Dendritic cell treated with granulocyte-macrophage colony-stimulating factor and Interleukin-4, amounts not matched to agents 40 ng/mL and 50 ng/mL, for 4 days (primary cell): ENCODE measurements at regions not wholly inside any gene's neighbourhood (a gene's known extent, or its start where the extent isn't known, plus 50 kb on each side); places are given as distances from the start of the nearest gene placed in this dataset.

ENCODE experiments used
- H3K27ac Mint-ChIP-seq: one replicate; pipeline ENCODE4 v1.8.0; 2022; ENCODE audit warnings: mild to moderate bottlenecking, mixed read lengths
- H3K27me3 Mint-ChIP-seq: one replicate; pipeline ENCODE4 v1.8.0; 2022; ENCODE audit warnings: mild to moderate bottlenecking, mixed read lengths
- H3K36me3 Mint-ChIP-seq: one replicate; pipeline ENCODE4 v1.8.0; 2022; ENCODE audit warnings: low read depth, mixed read lengths
- H3K4me1 Mint-ChIP-seq: one replicate; pipeline ENCODE4 v1.8.0; 2022; ENCODE audit warnings: low read depth, mixed read lengths
- H3K4me3 Mint-ChIP-seq: one replicate; pipeline ENCODE4 v1.8.0; 2022; ENCODE audit warnings: mild to moderate bottlenecking, moderate library complexity, mixed read lengths
- H3K9me3 Mint-ChIP-seq: one replicate; pipeline ENCODE4 v1.8.0; 2022; ENCODE audit warnings: mixed read lengths
- intact Hi-C: fragments of 100-400 bp; cut with micrococcal nuclease; formaldehyde crosslinking; loops from one replicate; pipeline ENCODE4 v1.15.0; 2022

- intact Hi-C loops: no loop called here
These were observed 481.7 kb downstream of the TLE1 start for GRCh38 chr9:81207651-81208050.

GRCh38 chr9:81202292-81202691 lies 487.1 kb downstream of the TLE1 start:
- Mint-ChIP-seq H3K4me1 (no peaks in the 10 kb centered on the region), H3K4me3 (no peak overlapping the region), H3K36me3 (no peaks in the 10 kb centered on the region), H3K27me3 (no peaks in the 10 kb centered on the region), H3K9me3 (peaks cover 16% of the 10 kb centered on the region), H3K27ac (no peak overlapping the region)
- intact Hi-C loops: no loop called here

More at GRCh38 chr9:81207651-81208050, 481.7 kb downstream of the TLE1 start:
- no peaks in the 10 kb centered on the region for H3K9me3 Mint-ChIP-seq
- no peaks in the 10 kb centered on the region for H3K27me3 Mint-ChIP-seq
- no peak overlapping the region for H3K4me3 Mint-ChIP-seq
- no peak overlapping the region for H3K27ac Mint-ChIP-seq
- H3K4me1 Mint-ChIP-seq: no peaks in the 10 kb centered on the region
- H3K36me3 Mint-ChIP-seq: no peaks in the 10 kb centered on the region

GRCh38 chr9:81195206-81195605 lies 494.1 kb downstream of the TLE1 start:
- Mint-ChIP-seq H3K27me3 (no peaks in the 10 kb centered on the region), H3K36me3 (no peaks in the 10 kb centered on the region), H3K4me3 (no peak overlapping the region), H3K9me3 (peaks cover 32% of the 10 kb centered on the region), H3K4me1 (no peaks in the 10 kb centered on the region), H3K27ac (no peak overlapping the region)
- intact Hi-C loops: no loop called here

- H3K27me3 Mint-ChIP-seq: no peaks in the 10 kb centered on the region
- intact Hi-C loops: no loop called here
- no peak overlapping the region for H3K27ac Mint-ChIP-seq
- peaks cover 26% of the 10 kb centered on the region for H3K9me3 Mint-ChIP-seq
- H3K4me1 Mint-ChIP-seq: no peaks in the 10 kb centered on the region
- no peaks in the 10 kb centered on the region for H3K36me3 Mint-ChIP-seq
- no peak overlapping the region for H3K4me3 Mint-ChIP-seq
These were observed 495.7 kb downstream of the TLE1 start for GRCh38 chr9:81193362-81194339.

- no peaks in the 10 kb centered on the region for H3K27me3 Mint-ChIP-seq
- H3K4me3 Mint-ChIP-seq: no peak overlapping the region
- no peaks in the 10 kb centered on the region for H3K4me1 Mint-ChIP-seq
- no peak overlapping the region for H3K27ac Mint-ChIP-seq
- intact Hi-C loops: no loop called here
- no peaks in the 10 kb centered on the region for H3K36me3 Mint-ChIP-seq
- H3K9me3 Mint-ChIP-seq: peaks cover 26% of the 10 kb centered on the region
These were observed 498.1 kb downstream of the TLE1 start for GRCh38 chr9:81191222-81191621.

GRCh38 chr9:81190659-81191058 lies 498.7 kb downstream of the TLE1 start:
- Mint-ChIP-seq H3K4me1 (no peaks in the 10 kb centered on the region), H3K36me3 (no peaks in the 10 kb centered on the region), H3K27ac (no peak overlapping the region), H3K9me3 (peaks cover 26% of the 10 kb centered on the region), H3K4me3 (no peak overlapping the region), H3K27me3 (no peaks in the 10 kb centered on the region)
- intact Hi-C loops: no loop called here

GRCh38 chr9:81183761-81184160 lies 505.6 kb downstream of the TLE1 start:
- intact Hi-C loops: no loop called here
- no peaks in the 10 kb centered on the region for H3K27me3 Mint-ChIP-seq
- no peaks in the 10 kb centered on the region for H3K9me3 Mint-ChIP-seq
- H3K4me3 Mint-ChIP-seq: no peak overlapping the region
- H3K4me1 Mint-ChIP-seq: no peaks in the 10 kb centered on the region
- H3K27ac Mint-ChIP-seq: no peak overlapping the region
- no peaks in the 10 kb centered on the region for H3K36me3 Mint-ChIP-seq

GRCh38 chr9:81182431-81182830 lies 506.9 kb downstream of the TLE1 start:
- no peaks in the 10 kb centered on the region for H3K36me3 Mint-ChIP-seq

GRCh38 chr9:81174023-81174422 lies 515.3 kb downstream of the TLE1 start:
- intact Hi-C loops: no loop called here
- Mint-ChIP-seq H3K9me3 (peaks cover 9% of the 10 kb centered on the region), H3K36me3 (no peaks in the 10 kb centered on the region)

More at GRCh38 chr9:81182431-81182830, 506.9 kb downstream of the TLE1 start:
- Mint-ChIP-seq H3K27ac (no peak overlapping the region), H3K4me1 (no peaks in the 10 kb centered on the region), H3K9me3 (no peaks in the 10 kb centered on the region), H3K4me3 (no peak overlapping the region), H3K27me3 (no peaks in the 10 kb centered on the region)
- intact Hi-C loops: no loop called here

GRCh38 chr9:81171689-81172088 lies 517.7 kb downstream of the TLE1 start:
- no peaks in the 10 kb centered on the region for H3K27me3 Mint-ChIP-seq
- H3K4me3 Mint-ChIP-seq: no peak overlapping the region
- H3K27ac Mint-ChIP-seq: no peak overlapping the region
- no peaks in the 10 kb centered on the region for H3K4me1 Mint-ChIP-seq
- intact Hi-C loops: no loop called here
- H3K9me3 Mint-ChIP-seq: peaks cover 13% of the 10 kb centered on the region
- no peaks in the 10 kb centered on the region for H3K36me3 Mint-ChIP-seq

More at GRCh38 chr9:81174023-81174422, 515.3 kb downstream of the TLE1 start:
- no peak overlapping the region for H3K4me3 Mint-ChIP-seq
- H3K27me3 Mint-ChIP-seq: no peaks in the 10 kb centered on the region
- H3K27ac Mint-ChIP-seq: no peak overlapping the region
- H3K4me1 Mint-ChIP-seq: no peaks in the 10 kb centered on the region

- H3K27ac Mint-ChIP-seq: no peak overlapping the region
- H3K4me1 Mint-ChIP-seq: peaks cover 1% of the 10 kb centered on the region
- no peak overlapping the region for H3K4me3 Mint-ChIP-seq
- H3K36me3 Mint-ChIP-seq: no peaks in the 10 kb centered on the region
- no peaks in the 10 kb centered on the region for H3K27me3 Mint-ChIP-seq
- peaks cover 29% of the 10 kb centered on the region for H3K9me3 Mint-ChIP-seq
- intact Hi-C loops: no loop called here
These were observed 527.0 kb downstream of the TLE1 start for GRCh38 chr9:81162361-81162760.

GRCh38 chr9:81156381-81156780 lies 533.0 kb downstream of the TLE1 start:
- intact Hi-C loops: no loop called here
- no peak overlapping the region for H3K27ac Mint-ChIP-seq

GRCh38 chr9:81150016-81150625 lies 539.2 kb downstream of the TLE1 start:
- Mint-ChIP-seq H3K27me3 (no peaks in the 10 kb centered on the region), H3K9me3 (peaks cover 23% of the 10 kb centered on the region), H3K27ac (no peak overlapping the region), H3K4me3 (no peak overlapping the region), H3K36me3 (no peaks in the 10 kb centered on the region), H3K4me1 (no peaks in the 10 kb centered on the region)
- intact Hi-C loops: no loop called here

More at GRCh38 chr9:81156381-81156780, 533.0 kb downstream of the TLE1 start:
- Mint-ChIP-seq H3K4me3 (no peak overlapping the region), H3K4me1 (peaks cover 5% of the 10 kb centered on the region), H3K9me3 (no peaks in the 10 kb centered on the region), H3K27me3 (no peaks in the 10 kb centered on the region), H3K36me3 (no peaks in the 10 kb centered on the region)

GRCh38 chr9:81146684-81147337 lies 542.5 kb downstream of the TLE1 start:
- no peak overlapping the region for H3K27ac Mint-ChIP-seq
- no peaks in the 10 kb centered on the region for H3K27me3 Mint-ChIP-seq
- H3K36me3 Mint-ChIP-seq: no peaks in the 10 kb centered on the region
- no peaks in the 10 kb centered on the region for H3K4me1 Mint-ChIP-seq
- intact Hi-C loops: no loop called here
- peaks cover 23% of the 10 kb centered on the region for H3K9me3 Mint-ChIP-seq
- H3K4me3 Mint-ChIP-seq: no peak overlapping the region
